ENCODE measurements at regions not wholly inside any gene's neighbourhood (a gene's known extent, or its start where the extent isn't known, plus 50 kb on each side); places are given as distances from the start of the nearest gene placed in this dataset.

DNA sequence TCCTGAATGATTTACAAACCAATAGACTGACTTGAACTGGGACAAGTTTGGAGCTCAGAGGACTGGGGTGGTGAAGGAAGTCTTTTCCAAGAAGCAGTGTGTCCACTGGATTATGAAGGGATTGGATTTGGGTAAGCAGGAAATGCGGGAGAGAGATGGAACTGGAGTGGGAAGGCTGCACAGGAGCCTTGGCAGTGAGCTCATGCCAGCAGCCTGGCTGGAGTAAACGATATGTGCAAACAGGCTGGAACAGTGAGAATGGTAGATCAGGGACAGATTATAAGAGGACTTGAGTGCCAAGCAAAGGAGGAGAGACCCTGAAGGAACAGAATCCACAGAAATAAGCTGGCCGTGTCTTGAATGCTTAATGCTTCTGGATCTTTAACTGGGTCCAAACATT, 121.9 kb upstream of the GATA6 start:
- TF ChIP-seq CCAR2 (optimal IDR thresholded peaks at IDR 0.05; ENCODE audit: low read depth, low read length) (no peak), JUND (CRISPR knock-in tag; IDR thresholded peaks at IDR 0.05) (no peak), TCF7 (IDR thresholded peaks at IDR 0.05; ENCODE audit: low read depth) (no peak), ZBTB1 (CRISPR knock-in tag; IDR thresholded peaks at IDR 0.05; ENCODE audit: borderline replicate concordance) (no peak), SRF (IDR thresholded peaks at IDR 0.05; ENCODE audit: low read depth, low read length) (no peak), CTCF (CRISPR knock-in tag; IDR thresholded peaks at IDR 0.05) (no peak), HMGXB4 (CRISPR knock-in tag; IDR thresholded peaks at IDR 0.05; ENCODE audit: borderline replicate concordance in 1 of 2, low read depth in 1 of 2) (no peak), NRL (CRISPR knock-in tag; IDR thresholded peaks at IDR 0.05; ENCODE audit: borderline replicate concordance) (no peak), NAIF1 (CRISPR knock-in tag; IDR thresholded peaks at IDR 0.05; ENCODE audit: borderline replicate concordance) (no peak), ZNF670 (CRISPR knock-in tag; IDR thresholded peaks at IDR 0.05; ENCODE audit: borderline replicate concordance) (no peak), YY1 (IDR thresholded peaks at IDR 0.05; ENCODE audit: insufficient read depth, insufficient replicate concordance, low read depth, low read length) (no peak)
- TF ChIP-seq, protein P1, sequence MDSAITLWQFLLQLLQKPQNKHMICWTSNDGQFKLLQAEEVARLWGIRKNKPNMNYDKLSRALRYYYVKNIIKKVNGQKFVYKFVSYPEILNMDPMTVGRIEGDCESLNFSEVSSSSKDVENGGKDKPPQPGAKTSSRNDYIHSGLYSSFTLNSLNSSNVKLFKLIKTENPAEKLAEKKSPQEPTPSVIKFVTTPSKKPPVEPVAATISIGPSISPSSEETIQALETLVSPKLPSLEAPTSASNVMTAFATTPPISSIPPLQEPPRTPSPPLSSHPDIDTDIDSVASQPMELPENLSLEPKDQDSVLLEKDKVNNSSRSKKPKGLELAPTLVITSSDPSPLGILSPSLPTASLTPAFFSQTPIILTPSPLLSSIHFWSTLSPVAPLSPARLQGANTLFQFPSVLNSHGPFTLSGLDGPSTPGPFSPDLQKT (CRISPR knock-in tag; IDR thresholded peaks at IDR 0.05; ENCODE audit: borderline replicate concordance) = no peak
